ENCODE measurements at regions not wholly inside any gene's neighbourhood (a gene's known extent, or its start where the extent isn't known, plus 50 kb on each side); places are given as distances from the start of the nearest gene placed in this dataset.

GRCh38 chr3:23704298-23704697 is 101.5 kb upstream of the UBE2E1 start:
- Histone ChIP-seq H3K4me1 (ENCODE audit: control insufficient read depth, insufficient read depth, low read length) (no peaks in the 10 kb centered on the region), H3K36me3 (ENCODE audit: control insufficient read depth in 2 of 2, insufficient read depth in 2 of 2, low read length in 2 of 2) (no peaks in the 10 kb centered on the region), H3K27ac (ENCODE audit: low read length) (no peak overlapping the region), H3K27me3 (ENCODE audit: control insufficient read depth in 1 of 2, insufficient read depth in 2 of 2, low read length in 2 of 2) (no peaks in the 10 kb centered on the region), H3K9me3 (ENCODE audit: control insufficient read depth in 2 of 2, low read length in 2 of 2) (no peaks in the 10 kb centered on the region), H3K9ac (ENCODE audit: low read length in 2 of 2) (no peak overlapping the region), H3K4me3 (ENCODE audit: low read length in 2 of 2) (no peak overlapping the region)

DNA sequence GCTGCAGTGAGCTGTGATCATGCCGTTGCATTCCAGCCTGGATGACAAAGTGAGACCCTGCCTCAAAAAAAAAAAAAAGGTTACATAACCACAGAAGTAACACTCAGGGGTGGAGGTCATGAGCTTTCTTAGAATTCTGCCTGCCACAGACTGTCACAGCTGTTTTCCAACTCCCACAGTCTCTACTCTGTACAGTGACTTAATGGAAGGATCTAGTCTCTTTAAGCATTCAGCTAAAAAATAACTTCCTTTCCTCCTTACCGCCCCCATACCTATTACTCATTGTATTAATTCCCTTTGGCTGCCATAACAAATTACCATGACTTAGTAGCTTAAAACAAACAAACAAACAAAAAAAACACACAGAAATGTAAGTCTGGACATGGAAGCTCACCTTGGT is 99.6 kb upstream of the UBE2E1 start:
- H3K4me3 ChIP-seq (ENCODE audit: low read length in 2 of 2), result no peak overlapping the region
- no peaks in the 10 kb centered on the region for H3K27me3 ChIP-seq (ENCODE audit: control insufficient read depth in 1 of 2, insufficient read depth in 2 of 2, low read length in 2 of 2)
- no peak overlapping the region for H3K27ac ChIP-seq (ENCODE audit: low read length)
- H3K36me3 ChIP-seq (ENCODE audit: control insufficient read depth in 2 of 2, insufficient read depth in 2 of 2, low read length in 2 of 2), result no peaks in the 10 kb centered on the region
- peaks cover 6% of the 10 kb centered on the region for H3K4me1 ChIP-seq (ENCODE audit: control insufficient read depth, insufficient read depth, low read length)
- no peak overlapping the region for H3K9ac ChIP-seq (ENCODE audit: low read length in 2 of 2)
- H3K9me3 ChIP-seq (ENCODE audit: control insufficient read depth in 2 of 2, low read length in 2 of 2), result no peaks in the 10 kb centered on the region

DNA sequence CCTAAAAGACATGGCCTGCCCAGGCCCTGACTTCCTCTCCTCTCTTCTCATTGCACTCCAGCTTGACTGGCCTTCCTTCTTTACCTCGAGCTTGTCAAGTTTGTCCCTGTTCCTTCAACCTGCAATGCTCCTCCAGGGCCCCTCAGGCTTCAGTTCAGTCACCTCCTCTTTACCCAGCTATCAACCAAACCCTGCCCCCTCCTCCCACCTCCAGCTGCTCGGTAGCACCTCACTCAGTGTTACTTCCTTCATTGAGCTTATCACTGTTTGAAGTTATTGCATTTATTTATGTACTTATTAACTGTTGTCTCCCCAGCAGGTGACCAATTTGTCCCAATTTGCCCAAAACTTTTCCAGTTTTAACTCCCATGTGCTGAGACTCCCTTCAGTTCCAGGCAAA is 95.8 kb upstream of the UBE2E1 start:
- H3K36me3 ChIP-seq (ENCODE audit: control insufficient read depth in 2 of 2, insufficient read depth in 2 of 2, low read length in 2 of 2), result no peaks in the 10 kb centered on the region
- H3K9me3 ChIP-seq (ENCODE audit: control insufficient read depth in 2 of 2, low read length in 2 of 2), result no peaks in the 10 kb centered on the region
- no peaks in the 10 kb centered on the region for H3K27me3 ChIP-seq (ENCODE audit: control insufficient read depth in 1 of 2, insufficient read depth in 2 of 2, low read length in 2 of 2)
- no peak overlapping the region for H3K27ac ChIP-seq (ENCODE audit: low read length)
- no peak overlapping the region for H3K4me3 ChIP-seq (ENCODE audit: low read length in 2 of 2)
- no peak overlapping the region for H3K9ac ChIP-seq (ENCODE audit: low read length in 2 of 2)
- peaks cover 15% of the 10 kb centered on the region for H3K4me1 ChIP-seq (ENCODE audit: control insufficient read depth, insufficient read depth, low read length)

- Histone ChIP-seq H3K27me3 (ENCODE audit: control insufficient read depth in 1 of 2, insufficient read depth in 2 of 2, low read length in 2 of 2) (no peaks in the 10 kb centered on the region), H3K9ac (ENCODE audit: low read length in 2 of 2) (no peak overlapping the region), H3K4me3 (ENCODE audit: low read length in 2 of 2) (peak overlapping the region; percentile 22), H3K27ac (ENCODE audit: low read length) (no peak overlapping the region), H3K9me3 (ENCODE audit: control insufficient read depth in 2 of 2, low read length in 2 of 2) (no peaks in the 10 kb centered on the region), H3K36me3 (ENCODE audit: control insufficient read depth in 2 of 2, insufficient read depth in 2 of 2, low read length in 2 of 2) (no peaks in the 10 kb centered on the region), H3K4me1 (ENCODE audit: control insufficient read depth, insufficient read depth, low read length) (peaks cover 15% of the 10 kb centered on the region)
Measured at GRCh38 chr3:23710555-23710954, 95.2 kb upstream of the UBE2E1 start.

DNA sequence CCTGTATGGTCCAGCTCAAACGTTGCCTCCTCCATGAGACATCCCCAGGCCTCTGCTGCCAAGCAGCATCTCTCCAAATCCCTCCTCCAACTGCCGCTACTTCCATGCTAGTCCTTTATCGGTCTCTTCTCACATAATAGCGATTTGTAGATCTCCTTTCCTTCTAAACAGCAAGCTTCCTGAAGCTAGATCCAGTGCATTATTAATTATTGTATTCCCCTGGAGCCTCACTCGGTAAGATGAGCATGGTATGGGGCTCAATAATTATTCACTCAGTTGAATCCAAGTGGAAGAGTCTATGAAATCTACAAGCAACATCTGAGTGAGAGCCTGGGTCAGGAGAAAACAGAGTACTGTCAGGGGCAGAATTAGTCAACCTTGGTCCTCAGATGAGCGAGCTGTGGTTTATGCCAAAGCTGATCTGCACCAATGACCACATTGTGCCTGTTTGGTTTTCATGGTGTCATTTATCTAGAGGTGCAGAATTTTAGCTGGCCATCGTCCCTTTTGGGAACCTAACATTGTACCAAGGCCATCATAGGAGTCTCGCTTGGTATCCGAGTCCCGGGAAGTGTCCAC is 93.8 kb upstream of the UBE2E1 start:
- H3K36me3 ChIP-seq (ENCODE audit: control insufficient read depth in 2 of 2, insufficient read depth in 2 of 2, low read length in 2 of 2), result no peaks in the 10 kb centered on the region
- peaks cover 15% of the 10 kb centered on the region for H3K4me1 ChIP-seq (ENCODE audit: control insufficient read depth, insufficient read depth, low read length)
- H3K27me3 ChIP-seq (ENCODE audit: control insufficient read depth in 1 of 2, insufficient read depth in 2 of 2, low read length in 2 of 2), result no peaks in the 10 kb centered on the region
- H3K9ac ChIP-seq (ENCODE audit: low read length in 2 of 2), result no peak overlapping the region
- H3K4me3 ChIP-seq (ENCODE audit: low read length in 2 of 2), result peak overlapping the region in 1 of 2 donors; percentile 11
- H3K9me3 ChIP-seq (ENCODE audit: control insufficient read depth in 2 of 2, low read length in 2 of 2), result no peaks in the 10 kb centered on the region
- H3K27ac ChIP-seq (ENCODE audit: low read length), result peak overlapping the region; percentile 31

DNA sequence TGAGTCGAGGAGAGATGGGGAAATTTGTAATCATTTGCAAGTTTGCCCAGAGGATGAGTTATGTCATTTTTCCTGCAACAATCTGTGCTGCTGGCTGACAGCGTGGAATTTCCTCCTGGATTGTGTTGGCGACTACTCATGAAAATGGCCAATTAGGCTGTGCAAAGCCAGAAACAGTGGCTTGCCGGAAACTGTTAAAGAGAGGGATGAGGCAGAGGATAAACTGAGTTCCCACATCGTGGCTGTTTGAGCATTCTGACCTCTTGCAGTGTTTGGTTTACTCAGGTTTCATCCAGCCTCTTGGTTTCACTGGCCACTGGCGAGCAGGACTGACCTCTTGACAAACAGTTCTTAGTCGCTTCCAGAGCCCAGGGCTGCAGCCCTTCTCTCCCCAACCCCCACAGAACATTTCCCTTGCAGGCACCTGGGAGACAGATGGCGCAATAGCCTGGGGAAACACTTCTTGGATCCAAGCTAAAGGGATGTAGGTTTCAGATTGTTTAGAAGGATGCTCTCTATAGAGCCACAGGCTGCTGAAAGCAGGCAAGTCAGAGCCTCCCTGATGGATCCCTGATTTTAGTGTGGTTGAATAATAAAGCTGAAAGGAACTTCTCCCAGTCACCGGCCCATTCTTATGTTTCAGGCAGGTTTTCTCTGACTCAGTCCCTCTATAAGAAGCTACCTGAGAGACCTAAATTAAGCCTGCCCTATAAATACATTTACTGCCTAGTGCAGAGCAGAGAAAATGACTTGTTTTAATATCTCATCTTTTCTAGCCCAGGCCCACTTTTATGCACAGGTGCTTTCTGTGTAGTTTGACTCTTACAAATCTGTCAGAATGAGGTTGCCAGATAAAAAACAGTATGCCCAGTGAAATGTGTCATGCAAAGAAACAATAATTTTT is 92.8 kb upstream of the UBE2E1 start:
- peaks cover 15% of the 10 kb centered on the region for H3K4me1 ChIP-seq (ENCODE audit: control insufficient read depth, insufficient read depth, low read length)
- H3K27me3 ChIP-seq (ENCODE audit: control insufficient read depth in 1 of 2, insufficient read depth in 2 of 2, low read length in 2 of 2), result no peaks in the 10 kb centered on the region
- H3K9me3 ChIP-seq (ENCODE audit: control insufficient read depth in 2 of 2, low read length in 2 of 2), result no peaks in the 10 kb centered on the region
- H3K4me3 ChIP-seq (ENCODE audit: low read length in 2 of 2), result peak overlapping the region; percentile 11 to 40
- peak overlapping the region; percentile 31 for H3K27ac ChIP-seq (ENCODE audit: low read length)
- H3K9ac ChIP-seq (ENCODE audit: low read length in 2 of 2), result no peak overlapping the region
- no peaks in the 10 kb centered on the region for H3K36me3 ChIP-seq (ENCODE audit: control insufficient read depth in 2 of 2, insufficient read depth in 2 of 2, low read length in 2 of 2)

- H3K4me1 ChIP-seq (ENCODE audit: control insufficient read depth, insufficient read depth, low read length), result peaks cover 15% of the 10 kb centered on the region
- no peaks in the 10 kb centered on the region for H3K27me3 ChIP-seq (ENCODE audit: control insufficient read depth in 1 of 2, insufficient read depth in 2 of 2, low read length in 2 of 2)
- no peak overlapping the region for H3K4me3 ChIP-seq (ENCODE audit: low read length in 2 of 2)
- no peaks in the 10 kb centered on the region for H3K36me3 ChIP-seq (ENCODE audit: control insufficient read depth in 2 of 2, insufficient read depth in 2 of 2, low read length in 2 of 2)
- no peak overlapping the region for H3K9ac ChIP-seq (ENCODE audit: low read length in 2 of 2)
- H3K27ac ChIP-seq (ENCODE audit: low read length), result no peak overlapping the region
- H3K9me3 ChIP-seq (ENCODE audit: control insufficient read depth in 2 of 2, low read length in 2 of 2), result no peaks in the 10 kb centered on the region
Measured at GRCh38 chr3:23713641-23714040, 92.1 kb upstream of the UBE2E1 start.

DNA sequence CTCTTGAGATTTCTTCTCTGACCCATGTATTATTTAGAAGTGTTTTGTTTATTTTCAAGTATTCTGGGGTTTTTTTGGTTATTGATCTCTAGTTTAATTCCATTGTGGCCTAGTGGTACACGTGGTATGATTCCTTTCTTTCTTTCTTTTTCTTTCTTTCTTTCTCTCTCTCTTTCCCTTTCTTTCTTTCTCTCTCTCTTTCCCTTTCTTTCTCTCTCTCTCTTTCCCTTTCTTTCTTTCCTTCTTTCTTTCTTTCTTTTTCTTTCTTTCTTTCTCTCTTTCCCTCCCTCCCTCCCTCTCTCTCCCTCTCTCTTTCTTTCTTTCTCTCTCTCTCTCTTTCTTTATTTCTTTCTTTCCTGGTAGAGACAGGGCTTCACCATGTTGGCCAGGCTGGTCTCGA is 85.7 kb upstream of the UBE2E1 start:
- H3K4me3 ChIP-seq (ENCODE audit: low read length in 2 of 2), result no peak overlapping the region

DNA sequence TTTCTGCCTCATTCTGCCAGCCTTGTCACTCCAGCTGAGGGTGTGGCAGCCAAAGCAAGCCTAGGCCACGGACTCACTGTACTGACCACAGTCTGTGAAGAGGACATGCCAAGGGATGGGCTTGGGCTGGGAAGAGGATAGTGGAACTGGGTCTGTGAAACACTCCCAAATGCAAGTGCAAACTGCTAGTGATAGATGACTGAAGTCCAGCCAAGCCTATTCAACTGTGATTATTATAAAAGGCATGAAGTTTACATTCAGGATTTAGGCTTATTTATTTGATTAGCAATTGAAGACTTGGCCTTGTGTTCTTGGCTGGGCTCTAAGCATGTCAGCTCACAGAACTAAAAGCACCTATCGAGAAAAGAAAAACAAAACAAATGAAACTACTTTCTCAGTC is 84.9 kb upstream of the UBE2E1 start:
- Histone ChIP-seq H3K27me3 (ENCODE audit: control insufficient read depth in 1 of 2, insufficient read depth in 2 of 2, low read length in 2 of 2) (no peaks in the 10 kb centered on the region), H3K4me3 (ENCODE audit: low read length in 2 of 2) (no peak overlapping the region), H3K27ac (ENCODE audit: low read length) (no peak overlapping the region), H3K9me3 (ENCODE audit: control insufficient read depth in 2 of 2, low read length in 2 of 2) (no peaks in the 10 kb centered on the region), H3K4me1 (ENCODE audit: control insufficient read depth, insufficient read depth, low read length) (no peaks in the 10 kb centered on the region), H3K36me3 (ENCODE audit: control insufficient read depth in 2 of 2, insufficient read depth in 2 of 2, low read length in 2 of 2) (no peaks in the 10 kb centered on the region), H3K9ac (ENCODE audit: low read length in 2 of 2) (no peak overlapping the region)

More for the DNA sequence above, 85.7 kb upstream of the UBE2E1 start:
- no peaks in the 10 kb centered on the region for H3K36me3 ChIP-seq (ENCODE audit: control insufficient read depth in 2 of 2, insufficient read depth in 2 of 2, low read length in 2 of 2)
- H3K9me3 ChIP-seq (ENCODE audit: control insufficient read depth in 2 of 2, low read length in 2 of 2), result no peaks in the 10 kb centered on the region
- no peak overlapping the region for H3K9ac ChIP-seq (ENCODE audit: low read length in 2 of 2)
- no peak overlapping the region for H3K27ac ChIP-seq (ENCODE audit: low read length)
- H3K4me1 ChIP-seq (ENCODE audit: control insufficient read depth, insufficient read depth, low read length), result no peaks in the 10 kb centered on the region
- H3K27me3 ChIP-seq (ENCODE audit: control insufficient read depth in 1 of 2, insufficient read depth in 2 of 2, low read length in 2 of 2), result no peaks in the 10 kb centered on the region

GRCh38 chr3:23723141-23723540 is 82.6 kb upstream of the UBE2E1 start:
- H3K4me3 ChIP-seq (ENCODE audit: low read length in 2 of 2), result no peak overlapping the region
- no peaks in the 10 kb centered on the region for H3K36me3 ChIP-seq (ENCODE audit: control insufficient read depth in 2 of 2, insufficient read depth in 2 of 2, low read length in 2 of 2)
- H3K27me3 ChIP-seq (ENCODE audit: control insufficient read depth in 1 of 2, insufficient read depth in 2 of 2, low read length in 2 of 2), result no peaks in the 10 kb centered on the region
- H3K9ac ChIP-seq (ENCODE audit: low read length in 2 of 2), result no peak overlapping the region
- H3K9me3 ChIP-seq (ENCODE audit: control insufficient read depth in 2 of 2, low read length in 2 of 2), result no peaks in the 10 kb centered on the region
- H3K4me1 ChIP-seq (ENCODE audit: control insufficient read depth, insufficient read depth, low read length), result no peaks in the 10 kb centered on the region
- no peak overlapping the region for H3K27ac ChIP-seq (ENCODE audit: low read length)

DNA sequence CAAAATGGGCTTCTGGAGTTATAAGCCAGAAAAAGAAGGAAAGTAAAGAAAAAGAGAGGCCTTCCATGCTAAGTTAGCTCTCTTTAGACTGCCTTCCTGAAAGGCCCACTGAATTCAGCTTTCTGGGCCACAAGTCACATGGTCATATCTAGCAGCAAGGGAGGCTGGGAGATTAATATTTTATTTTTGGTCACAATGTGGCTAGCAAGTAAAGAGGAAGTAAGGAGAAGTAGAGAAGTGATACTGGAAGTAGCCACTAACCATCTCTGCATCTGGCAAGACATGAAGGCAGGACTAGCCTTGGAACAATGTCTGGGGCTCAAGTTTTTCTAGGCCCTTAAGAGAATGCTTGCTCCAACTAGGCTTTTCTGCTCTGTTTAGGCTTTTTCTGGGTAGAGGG is 81.8 kb upstream of the UBE2E1 start:
- Histone ChIP-seq H3K4me1 (ENCODE audit: control insufficient read depth, insufficient read depth, low read length) (peaks cover 4% of the 10 kb centered on the region), H3K27me3 (ENCODE audit: control insufficient read depth in 1 of 2, insufficient read depth in 2 of 2, low read length in 2 of 2) (no peaks in the 10 kb centered on the region), H3K9me3 (ENCODE audit: control insufficient read depth in 2 of 2, low read length in 2 of 2) (no peaks in the 10 kb centered on the region), H3K36me3 (ENCODE audit: control insufficient read depth in 2 of 2, insufficient read depth in 2 of 2, low read length in 2 of 2) (no peaks in the 10 kb centered on the region), H3K4me3 (ENCODE audit: low read length in 2 of 2) (no peak overlapping the region), H3K9ac (ENCODE audit: low read length in 2 of 2) (no peak overlapping the region), H3K27ac (ENCODE audit: low read length) (no peak overlapping the region)

Measured in stomach smooth muscle (tissue), 2 donors.